ENCODE measurements at regions not wholly inside any gene's neighbourhood (a gene's known extent, or its start where the extent isn't known, plus 50 kb on each side); places are given as distances from the start of the nearest gene placed in this dataset.

GRCh38 chr2:67076239-67076624, 320.9 kb upstream of the ETAA1 start:
- no peak overlapping the region for H2AFZ ChIP-seq (ENCODE audit: control insufficient read depth, low read depth, low read length)
- no peaks in the 10 kb centered on the region for H3K4me1 ChIP-seq (ENCODE audit: control insufficient read depth, insufficient read depth, low read length)
- H3K4me3 ChIP-seq = no peak overlapping the region
- no peaks in the 10 kb centered on the region for H3K27me3 ChIP-seq (replicated peaks in 1 of 2; ENCODE audit: control insufficient read depth in 2 of 2, insufficient read depth in 2 of 2, low read length in 1 of 2)
- H3K9me3 ChIP-seq (replicated peaks; ENCODE audit: control insufficient read depth, insufficient read depth, low read length) = no peaks in the 10 kb centered on the region
- CTCF ChIA-PET = no interaction called here
- no peaks in the 10 kb centered on the region for H3K36me3 ChIP-seq (ENCODE audit: control insufficient read depth in 2 of 2, insufficient read depth in 2 of 2, low read length in 1 of 2)
- WGBS (ENCODE audit: insufficient coverage, insufficient replicate concordance, low lambda C conversion rate, missing lambda C conversion rate) = 0% methylated on average over 1 of the region's 1 CpG
- no peak for FAIRE-seq
- H4K20me1 ChIP-seq (ENCODE audit: control insufficient read depth, insufficient read depth) = no peaks in the 10 kb centered on the region
- H3K4me2 ChIP-seq (ENCODE audit: control insufficient read depth, insufficient read depth) = no peak overlapping the region
- no peak overlapping the region for H3K27ac ChIP-seq (ENCODE audit: control insufficient read depth, insufficient read depth)
- H3K79me2 ChIP-seq (ENCODE audit: control insufficient read depth, insufficient read depth, low read length) = no peaks in the 10 kb centered on the region
- RAD21 ChIA-PET (ENCODE audit: unreplicated experiment) = no interaction called here
- intact Hi-C loops (cut with micrococcal nuclease; ENCODE audit: unreplicated experiment) (no loop called here), in situ Hi-C loops (cut with MboI) (no loop called here)
- no peak for DNase-seq (ENCODE audit: low read depth, low spot score)
- SMC1A ChIA-PET (ENCODE audit: uncharacterized antibody, unreplicated experiment) = interaction anchor here (1.2 kb wide), 1 partner anchor 12 kb away, joined by 4 read pairs; no protein-coding TSS in a partner anchor
- no peak overlapping the region for H3K9ac ChIP-seq (ENCODE audit: control insufficient read depth, insufficient read depth, low read length)
- TF ChIP-seq SIX5 (IDR thresholded peaks at IDR 0.05; ENCODE audit: low read depth, low read length, severe bottlenecking) (no peak), CHD4 (IDR thresholded peaks at IDR 0.05) (no peak), PML (IDR thresholded peaks at IDR 0.05; ENCODE audit: low read length) (no peak), NBN (IDR thresholded peaks at IDR 0.05) (no peak), CEBPB (IDR thresholded peaks at IDR 0.05; ENCODE audit: borderline replicate concordance in 1 of 2, low read depth in 2 of 2, low read length in 2 of 2) (no peak), IKZF2 (IDR thresholded peaks at IDR 0.05) (no peak), SMAD1 (IDR thresholded peaks at IDR 0.05; ENCODE audit: low read depth, partially characterized antibody) (no peak), EP300 (IDR thresholded peaks at IDR 0.05; ENCODE audit: borderline replicate concordance in 1 of 2, control insufficient read depth in 1 of 2, low read depth in 2 of 2, low read length in 2 of 2) (no peak), SMAD5 (IDR thresholded peaks at IDR 0.05; ENCODE audit: low read depth) (no peak), ETV6 (conservative IDR thresholded peaks at IDR 0.05 in 1 of 2, IDR thresholded peaks at IDR 0.05 in 1 of 2; ENCODE audit: borderline replicate concordance in 1 of 2, low read depth in 1 of 2) (no peak), POLR2AphosphoS5 (IDR thresholded peaks at IDR 0.05; ENCODE audit: low read length) (no peak), MYC (IDR thresholded peaks at IDR 0.05; ENCODE audit: insufficient read depth, insufficient read length, insufficient replicate concordance, low read length, severe bottlenecking) (no peak), IKZF1 (conservative IDR thresholded peaks at IDR 0.05) (no peak), TCF7 (IDR thresholded peaks at IDR 0.05; ENCODE audit: borderline replicate concordance) (no peak), ATF2 (IDR thresholded peaks at IDR 0.05; ENCODE audit: low read length) (no peak), NR2F1 (conservative IDR thresholded peaks at IDR 0.05) (no peak), SMC3 (IDR thresholded peaks at IDR 0.05; ENCODE audit: borderline replicate concordance, low read length) (no peak), BCL11A (IDR thresholded peaks at IDR 0.05; ENCODE audit: low read depth, low read length) (no peak), RB1 (IDR thresholded peaks at IDR 0.05; ENCODE audit: borderline replicate concordance) (no peak)
- no peak for ATAC-seq
- POLR2A ChIA-PET = no interaction called here
- BruUV-seq (replicated peaks) = no TSS peak

Data from GM12878 (cell line).